Neural cell (in vitro differentiated cells): ENCODE measurements at regions not wholly inside any gene's neighbourhood (a gene's known extent, or its start where the extent isn't known, plus 50 kb on each side); places are given as distances from the start of the nearest gene placed in this dataset.

ENCODE experiments used
- H2AFZ ChIP-seq: fragments of 200-600, 300-800 bp; sonication (generic), shearing (Covaris generic); 2 replicates; pipeline ENCODE4 v1.6.0; 2014; ENCODE audit warnings: low read depth, mild to moderate bottlenecking, antibody characterized with exemption, low read length, moderate library complexity
- H3F3A ChIP-seq: fragments of 200-600 bp; shearing (Covaris generic); 2 replicates; pipeline ENCODE4 v1.6.1; 2016; ENCODE audit warnings: mild to moderate bottlenecking, moderate library complexity, mixed read lengths, antibody characterized with exemption, low read length; ENCODE audit not compliant: insufficient read depth, poor library complexity, severe bottlenecking
- H3K27ac ChIP-seq: fragments of 200-600, 300-800 bp; sonication (generic), shearing (Covaris generic); 2 replicates; pipeline ENCODE4 v1.5.1; 2014; ENCODE audit warnings: mild to moderate bottlenecking, low read length, moderate library complexity
- H3K27me3 ChIP-seq: fragments of 300-800, 200-600 bp; sonication (generic), shearing (Covaris generic); 2 replicates; pipeline ENCODE4 v1.6.0; 2014; ENCODE audit warnings: mild to moderate bottlenecking, low read depth, low read length, moderate library complexity; ENCODE audit not compliant: insufficient read depth
- H3K36me3 ChIP-seq: fragments of 300-800, 200-600 bp; sonication (generic), shearing (Covaris generic); 2 replicates; pipeline ENCODE4 v1.5.1; 2014; ENCODE audit warnings: mild to moderate bottlenecking, antibody characterized with exemption, low read length, moderate library complexity; ENCODE audit not compliant: insufficient read depth
- H3K4me2 ChIP-seq: fragments of 300-800, 200-600 bp; sonication (generic), shearing (Covaris generic); 2 replicates; pipeline ENCODE4 v1.6.0; 2014; ENCODE audit warnings: mild to moderate bottlenecking, low read length
- H3K4me3 ChIP-seq: fragments of 300-800, 200-600 bp; sonication (generic), shearing (Covaris generic); 2 replicates; pipeline ENCODE4 v1.5.1; 2014; ENCODE audit warnings: mild to moderate bottlenecking, low read length, moderate library complexity
- H3K79me2 ChIP-seq: fragments of 200-600 bp; shearing (Covaris generic); replicated peaks from 2 replicates; pipeline ENCODE4 v1.6.0; 2014; ENCODE audit warnings: mild to moderate bottlenecking, low read length, moderate library complexity; ENCODE audit not compliant: insufficient read depth
- H3K9ac ChIP-seq: fragments of 300-800, 200-600 bp; sonication (generic), shearing (Covaris generic); 2 replicates; pipeline ENCODE4 v1.6.1; 2016; ENCODE audit warnings: mild to moderate bottlenecking, low read length, mixed read lengths
- H3K9me2 ChIP-seq: fragments of 200-600 bp; shearing (Covaris generic); 2 replicates; pipeline ENCODE4 v1.6.1; 2016; ENCODE audit warnings: mild to moderate bottlenecking, low read length, mixed read lengths; ENCODE audit not compliant: insufficient read depth
- H3K9me3 ChIP-seq: fragments of 200-600, 300-800 bp; sonication (generic), shearing (Covaris generic); 2 replicates; pipeline ENCODE4 v1.6.1; 2016; ENCODE audit warnings: mild to moderate bottlenecking, mixed run types, low read length, moderate library complexity, mixed read lengths
- H4K20me1 ChIP-seq: fragments of 200-600 bp; shearing (Covaris generic); 2 replicates; pipeline ENCODE4 v1.6.1; 2016; ENCODE audit warnings: mild to moderate bottlenecking, mixed run types; ENCODE audit not compliant: insufficient read depth
- CTCF ChIP-seq: fragments of 450-650 bp; IDR thresholded peaks from 2 replicates; pipeline ENCODE4 v1.5.1; 2014; ENCODE audit warnings: antibody characterized with exemption, mild to moderate bottlenecking, moderate library complexity; ENCODE audit not compliant: poor library complexity, severe bottlenecking
- EP300 ChIP-seq: fragments of 450-650 bp; conservative IDR thresholded peaks from 2 replicates; pipeline ENCODE4 v1.6.1; 2014; ENCODE audit warnings: antibody characterized with exemption, mild to moderate bottlenecking, moderate library complexity; ENCODE audit not compliant: poor library complexity, severe bottlenecking
- EZH2 ChIP-seq: fragments of 200-600, 300-800 bp; shearing (Covaris generic), sonication (generic); IDR thresholded peaks from 2 replicates; pipeline ENCODE4 v1.6.1; 2014; ENCODE audit warnings: antibody characterized with exemption, low read length, borderline replicate concordance, mild to moderate bottlenecking; ENCODE audit not compliant: insufficient read depth, poor library complexity, severe bottlenecking
- MXI1 ChIP-seq: fragments of 450-650 bp; conservative IDR thresholded peaks from 2 replicates; pipeline ENCODE4 v1.6.1; 2014; ENCODE audit warnings: antibody characterized with exemption, mild to moderate bottlenecking; ENCODE audit not compliant: poor library complexity, severe bottlenecking
- POLR2AphosphoS5 ChIP-seq: IDR thresholded peaks from 2 replicates; pipeline ENCODE4 v1.6.1; 2012
- RAD21 ChIP-seq: fragments of 450-650 bp; conservative IDR thresholded peaks from 2 replicates; pipeline ENCODE4 v1.6.1; 2014; ENCODE audit warnings: antibody characterized with exemption, mild to moderate bottlenecking, moderate library complexity
- REST ChIP-seq: IDR thresholded peaks from 2 replicates; pipeline ENCODE4 v1.6.1; 2012; ENCODE audit warnings: borderline replicate concordance
- SMC3 ChIP-seq: fragments of 450-650 bp; conservative IDR thresholded peaks from 2 replicates; pipeline ENCODE4 v1.6.1; 2014; ENCODE audit warnings: antibody characterized with exemption, mild to moderate bottlenecking, moderate library complexity; ENCODE audit not compliant: poor library complexity
- TAF1 ChIP-seq: IDR thresholded peaks from 2 replicates; pipeline ENCODE4 v1.6.1; 2012; ENCODE audit warnings: low read depth

DNA sequence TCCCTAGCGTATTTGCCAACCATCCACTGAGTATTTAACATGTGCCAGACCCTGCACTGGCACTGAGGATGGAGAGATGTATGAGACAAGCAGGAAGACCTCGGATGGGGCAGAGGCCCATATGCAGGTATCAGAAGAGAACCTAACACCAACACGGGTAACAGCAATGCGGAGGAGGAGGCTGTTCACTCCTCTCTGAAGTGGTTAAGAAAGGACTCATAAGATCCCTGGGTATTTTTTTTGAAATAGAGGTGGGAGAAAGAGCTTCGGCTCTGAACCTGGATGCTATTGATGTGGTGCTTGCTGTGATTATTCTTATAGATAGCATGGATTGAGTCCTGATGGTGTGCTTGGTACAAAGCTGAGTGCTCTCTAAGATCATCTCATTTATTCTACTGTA, 418.3 kb downstream of the LPIN1 start:
- Histone ChIP-seq H3K27me3 (no peaks in the 10 kb centered on the region), H3K36me3 (no peaks in the 10 kb centered on the region), H3F3A (no peaks in the 10 kb centered on the region), H3K27ac (no peak overlapping the region), H2AFZ (no peak overlapping the region), H3K9ac (no peak overlapping the region), H3K9me2 (no peaks in the 10 kb centered on the region), H3K79me2 (no peaks in the 10 kb centered on the region), H3K9me3 (no peaks in the 10 kb centered on the region), H3K4me3 (no peak overlapping the region), H3K4me2 (no peak overlapping the region), H4K20me1 (no peaks in the 10 kb centered on the region)
- TF ChIP-seq MXI1 (no peak), POLR2AphosphoS5 (no peak)

DNA sequence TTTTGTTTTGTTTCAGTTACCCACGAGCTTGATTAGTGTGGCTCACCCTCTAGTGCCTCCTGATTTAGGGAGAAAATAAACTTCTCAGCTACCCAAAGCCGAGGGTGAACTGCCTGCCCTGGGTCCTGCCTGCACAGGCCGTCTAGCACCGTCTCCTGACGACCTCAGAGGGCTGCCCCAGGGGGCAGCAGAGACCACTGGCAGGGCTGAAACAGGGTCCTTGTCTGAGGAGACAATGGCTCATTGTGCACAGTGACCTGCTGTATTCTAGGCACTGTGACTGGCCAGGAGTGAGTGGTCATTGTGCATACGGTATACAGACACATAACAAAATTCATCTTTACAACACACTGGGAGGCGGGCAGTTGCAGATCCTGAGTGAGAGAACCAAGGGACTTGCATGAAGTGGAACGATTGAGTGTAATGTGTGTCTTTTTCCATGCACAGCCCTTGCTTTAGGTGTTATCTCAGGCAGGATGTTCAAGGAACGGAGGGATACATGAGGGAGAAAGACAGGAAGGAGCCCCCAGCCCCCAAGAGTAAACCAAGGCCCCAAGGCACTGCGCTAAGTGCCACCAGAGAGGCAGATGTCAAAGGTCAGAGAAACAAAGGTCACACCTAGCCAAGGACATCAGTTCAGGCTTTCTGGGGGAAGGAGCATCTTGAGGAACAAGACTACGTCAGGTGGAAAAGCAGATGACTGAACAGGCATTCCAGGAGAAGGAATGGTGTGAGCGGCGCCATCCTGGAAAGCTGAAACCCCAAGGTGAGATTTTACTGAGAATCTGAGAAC, 421.3 kb downstream of the LPIN1 start:
- TF ChIP-seq POLR2AphosphoS5 (no peak), SMC3 (no peak), EP300 (no peak)
- no peak overlapping the region for H3K9ac ChIP-seq
- no peak overlapping the region for H3K27ac ChIP-seq
- no peak overlapping the region for H3K4me3 ChIP-seq
- H3K79me2 ChIP-seq: no peaks in the 10 kb centered on the region
- H3F3A ChIP-seq: no peaks in the 10 kb centered on the region
- no peak overlapping the region for H3K4me2 ChIP-seq
- no peaks in the 10 kb centered on the region for H3K27me3 ChIP-seq
- H4K20me1 ChIP-seq: no peaks in the 10 kb centered on the region
- no peak overlapping the region for H2AFZ ChIP-seq
- H3K9me2 ChIP-seq: no peaks in the 10 kb centered on the region
- H3K9me3 ChIP-seq: no peaks in the 10 kb centered on the region
- H3K36me3 ChIP-seq: no peaks in the 10 kb centered on the region

- Histone ChIP-seq H3K27me3 (no peaks in the 10 kb centered on the region), H2AFZ (no peak overlapping the region), H3F3A (no peaks in the 10 kb centered on the region), H3K4me2 (no peak overlapping the region), H3K36me3 (no peaks in the 10 kb centered on the region), H3K4me3 (no peak overlapping the region), H3K9me3 (no peaks in the 10 kb centered on the region), H3K9ac (no peak overlapping the region), H3K79me2 (no peaks in the 10 kb centered on the region), H4K20me1 (no peaks in the 10 kb centered on the region), H3K27ac (no peak overlapping the region), H3K9me2 (no peaks in the 10 kb centered on the region)
- no peak for TF ChIP-seq MXI1
- no peak for TF ChIP-seq RAD21
- no peak for TF ChIP-seq EZH2
- no peak for TF ChIP-seq TAF1
- TF ChIP-seq SMC3: no peak
- TF ChIP-seq EP300: no peak
- TF ChIP-seq POLR2AphosphoS5: no peak
- no peak for TF ChIP-seq CTCF
- TF ChIP-seq REST: no peak
These were observed 421.9 kb downstream of the LPIN1 start for GRCh38 chr2:12168354-12168753.
